Heart left ventricle (tissue), 16 donors: ENCODE measurements at regions not wholly inside any gene's neighbourhood (a gene's known extent, or its start where the extent isn't known, plus 50 kb on each side); places are given as distances from the start of the nearest gene placed in this dataset.

Experiments used
- ATAC-seq, 4 donors: fragments of 200-7000 bp; cut with Tn5 transposase; one replicate each; pipeline ENCODE4 v1.9.1; 2020 to 2022; ENCODE audit warnings: moderate library complexity in 4 of 4, mild to moderate bottlenecking in 3 of 4, moderate number of reproducible peaks in 1 of 4
- DNase-seq, 5 donors: peaks; one replicate each; pipeline ENCODE4 v3.0.0-alpha.2; 2020
- H3K27ac ChIP-seq, 12 donors: fragments of 200-600 bp; sonication (generic) in 4 of 12; one replicate each; pipeline versions ENCODE4 v1.5.0 to v1.8.0; 2016 to 2022; ENCODE audit warnings: mild to moderate bottlenecking in 2 of 12
- H3K27me3 ChIP-seq, 9 donors: fragments of 200-600 bp; sonication (generic) in 2 of 9; one replicate each; pipeline versions ENCODE4 v1.5.1 to v1.8.0; 2016 to 2022; ENCODE audit warnings: mild to moderate bottlenecking in 3 of 9
- H3K36me3 ChIP-seq, 9 donors: fragments of 200-600 bp; sonication (generic) in 2 of 9; one replicate each; pipeline versions ENCODE4 v1.5.0 to v1.8.0; 2018 to 2022; ENCODE audit warnings: mild to moderate bottlenecking in 2 of 9
- H3K4me1 ChIP-seq, 12 donors: fragments of 200-600 bp; sonication (generic) in 4 of 12; one replicate each; pipeline versions ENCODE4 v1.5.0 to v1.8.0; 2016 to 2022; ENCODE audit warnings: mild to moderate bottlenecking in 3 of 12
- H3K4me3 ChIP-seq, 12 donors: fragments of 200-600 bp; sonication (generic) in 4 of 12; one replicate each; pipeline versions ENCODE4 v1.5.0 to v1.8.0; 2017 to 2022; ENCODE audit warnings: mild to moderate bottlenecking in 9 of 12, moderate library complexity in 4 of 12
- H3K9me3 ChIP-seq, 12 donors: fragments of 200-600 bp; sonication (generic) in 4 of 12; one replicate each; pipeline versions ENCODE4 v1.5.0 to v1.8.0; 2016 to 2022; ENCODE audit warnings: mild to moderate bottlenecking in 1 of 12
- CTCF ChIP-seq, 12 donors: fragments of 200-600 bp; sonication (generic) in 4 of 12; IDR thresholded peaks; one replicate each; pipeline versions ENCODE4 v1.5.0 to v1.8.0; 2018 to 2022; ENCODE audit warnings: antibody characterized with exemption in 12 of 12, mild to moderate bottlenecking in 5 of 12
- POLR2A ChIP-seq, 2 donors: fragments of 450-650 bp; IDR thresholded peaks; one replicate each; pipeline ENCODE4 v1.6.1; 2017; ENCODE audit warnings: antibody characterized with exemption in 2 of 2, mild to moderate bottlenecking in 2 of 2, moderate library complexity in 2 of 2
- whole genome bisulfite sequencing, 4 donors: extraction: QIAGEN DNeasy Blood & Tissue Kit in 2 of 4; methylation state at CpG; one replicate each; pipeline versions ENCODE4 v1.1.5 to v1.1.7; 2013 to 2018; 5-methylcytosine and 5-hydroxymethylcytosine counted together
- intact Hi-C, 10 donors: fragments of 100-400 bp; cut with DNase I; formaldehyde crosslinking; loops; one replicate each; pipeline versions ENCODE4 v1.11.1 to v1.14.2; 2022
- donor health status: ischemic (EF 13 %, LVEDD 7.1; RV severe dilation, severe dysfunction).
- donor health status: healthy with polysubstance abuse.
- donor health status: DM: no; HTN: yes; CAD: no.
- donor health status: DM: no; HTN: no; CAD: no.
- donor health status: ischemic (EF 25% LVEDD 6.9; RV normal size, moderate dysfunction).
- donor health status: ischemic (EF 25% LVEDD 5.7; RV mildly dilated, moderate dysfunction).
- donor health status: healthy.
- donor health status: DM: yes; HTN: yes; CAD: no.
- donor health status: ischemic (EF 35%, LVEDD 5.7; RV mildly dilated, moderate dysfunction).
- donor health status: nonischemic (EF 11% LVEDD 7.7; RV severe dilation, severe dysfunction).
- donor health status: DM: yes; HTN: yes; CAD: no.
- donor health status: PGD.
- donor health status: ischemic (EF 29% LVEDD 5.4; RV normal size, mild dysfunction).
- donor health status: nonischemic (EF 23%, LVEDD 6.1; RV moderate dilation, normal function).

- no peaks in the 10 kb centered on the region for H3K27me3 ChIP-seq
- 92 to 98% (median 96%) methylated on average over 2 of the region's 2 CpGs for WGBS, 4 donors
- TF ChIP-seq CTCF (IDR thresholded peaks at IDR 0.05) (no peak), POLR2A (IDR thresholded peaks at IDR 0.05) (no peak)
- ATAC-seq (no peak), DNase-seq (no peak)
- H3K4me1 ChIP-seq: peaks cover 0 to 3% (median 0%) of the 10 kb centered on the region in 12 donors
- H3K27ac ChIP-seq: no peak overlapping the region
- peaks cover 0 to 16% (median 9%) of the 10 kb centered on the region in 12 donors for H3K9me3 ChIP-seq
- peaks cover 0 to 17% (median 0%) of the 10 kb centered on the region in 9 donors for H3K36me3 ChIP-seq
- no peak overlapping the region for H3K4me3 ChIP-seq
- intact Hi-C loops: loop anchor here in 1 of 10 donors (10.0 kb wide), 1 partner anchor 94 kb away; no protein-coding TSS in a partner anchor
These were observed 316.1 kb downstream of the UTRN start for GRCh38 chr6:144601221-144601620.

- no peak for ATAC-seq
- DNase-seq: no peak
- H3K27ac ChIP-seq: no peak overlapping the region
- no peaks in the 10 kb centered on the region for H3K27me3 ChIP-seq
- H3K36me3 ChIP-seq: peaks cover 0 to 17% (median 0%) of the 10 kb centered on the region in 9 donors
- intact Hi-C loops: loop anchor here in 1 of 10 donors (10.0 kb wide), 1 partner anchor 92 kb away; no protein-coding TSS in a partner anchor
- H3K4me1 ChIP-seq: peaks cover 0 to 4% (median 0%) of the 10 kb centered on the region in 12 donors
- peaks cover 0 to 16% (median 9%) of the 10 kb centered on the region in 12 donors for H3K9me3 ChIP-seq
- TF ChIP-seq CTCF (IDR thresholded peaks at IDR 0.05) (no peak), POLR2A (IDR thresholded peaks at IDR 0.05) (no peak)
- WGBS, 4 donors: 94 to 99% (median 97%) methylated on average over 3 of the region's 3 CpGs
- no peak overlapping the region for H3K4me3 ChIP-seq
These were observed 317.5 kb downstream of the UTRN start for GRCh38 chr6:144602523-144603180.

- TF ChIP-seq POLR2A (IDR thresholded peaks at IDR 0.05) (no peak), CTCF (IDR thresholded peaks at IDR 0.05) (no peak)
- Histone ChIP-seq H3K4me3 (no peak overlapping the region), H3K4me1 (peaks cover 0 to 12% (median 0%) of the 10 kb centered on the region in 12 donors), H3K27ac (no peak overlapping the region), H3K9me3 (peaks cover 0 to 3% (median under 1%) of the 10 kb centered on the region in 12 donors), H3K27me3 (no peaks in the 10 kb centered on the region), H3K36me3 (peaks cover 0 to 6% (median 0%) of the 10 kb centered on the region in 9 donors)
- intact Hi-C loops: loop anchor here in 1 of 10 donors (10.0 kb wide), 1 partner anchor 89 kb away; no protein-coding TSS in a partner anchor
- ATAC-seq (no peak), DNase-seq (no peak)
- WGBS, 4 donors: 82% methylated on average over 2 of the region's 2 CpGs
These were observed 320.9 kb downstream of the UTRN start for GRCh38 chr6:144606083-144606482.

- no peak for ATAC-seq
These were observed 323.0 kb downstream of the UTRN start for GRCh38 chr6:144607998-144608735.

More at GRCh38 chr6:144607998-144608735, 323.0 kb downstream of the UTRN start:
- peaks cover 0 to 6% (median 0%) of the 10 kb centered on the region in 9 donors for H3K36me3 ChIP-seq
- peaks cover 0 to 12% (median 0%) of the 10 kb centered on the region in 12 donors for H3K4me1 ChIP-seq
- H3K27ac ChIP-seq: no peak overlapping the region
- no peaks in the 10 kb centered on the region for H3K27me3 ChIP-seq
- WGBS, 4 donors: 78 to 94% (median 90%) methylated on average over 5 of the region's 5 CpGs
- DNase-seq: no peak
- intact Hi-C loops: loop anchor here in 1 of 10 donors (10.0 kb wide), 1 partner anchor 87 kb away; no protein-coding TSS in a partner anchor
- no peaks in the 10 kb centered on the region for H3K9me3 ChIP-seq
- no peak for TF ChIP-seq POLR2A (IDR thresholded peaks at IDR 0.05)
- H3K4me3 ChIP-seq: no peak overlapping the region
